ENCODE measurements at regions not wholly inside any gene's neighbourhood (a gene's known extent, or its start where the extent isn't known, plus 50 kb on each side); places are given as distances from the start of the nearest gene placed in this dataset.
A peak's percentile ranks its signal among the peaks of the same experiment; 100 is the strongest.
"Not testable (repeated sequence)": the region's sequence is repeated elsewhere in the genome, so short reads cannot be mapped to it uniquely, and the experiment has no call there.

DNA sequence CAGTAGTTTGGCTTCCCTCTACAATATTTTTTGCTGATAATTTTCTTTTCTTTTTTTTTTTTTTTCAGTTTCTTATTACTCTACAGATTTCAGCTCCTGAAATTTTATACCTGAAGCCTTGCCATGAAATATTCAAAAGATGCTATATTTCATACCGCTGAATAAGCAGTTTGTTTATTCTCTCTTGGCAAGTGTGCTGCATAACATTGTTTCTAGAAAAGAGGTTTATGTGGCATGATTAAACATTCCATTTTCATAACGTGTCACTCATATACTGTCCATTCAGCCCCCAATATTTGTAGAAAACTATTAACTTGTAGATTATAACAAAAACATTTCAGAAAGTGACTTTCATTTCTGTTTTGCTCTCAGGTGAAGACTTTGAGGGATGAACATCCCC lies 174.4 kb upstream of the NOX3 start:
- H4K8ac ChIP-seq (ENCODE audit: low read length): no peak overlapping the region
- peaks cover 3% of the 10 kb centered on the region for H3K9me3 ChIP-seq (ENCODE audit: control insufficient read depth, low read length)
- H3K23ac ChIP-seq (ENCODE audit: low read length in 2 of 2): no peak overlapping the region
- no peaks in the 10 kb centered on the region for H3K4me1 ChIP-seq (ENCODE audit: control insufficient read depth, insufficient read depth, low read depth, low read length)
- no peak overlapping the region for H3K18ac ChIP-seq (ENCODE audit: low read depth in 1 of 2, low read length in 2 of 2)
- no peak overlapping the region for H3K4me3 ChIP-seq (ENCODE audit: insufficient read depth in 1 of 2, low read depth in 1 of 2, low read length in 2 of 2)
- no peak overlapping the region for H2BK120ac ChIP-seq (ENCODE audit: low read depth, low read length)
- H3K36me3 ChIP-seq (ENCODE audit: control insufficient read depth in 1 of 2, insufficient read depth in 2 of 2, low read depth in 1 of 2, low read length in 2 of 2): no peaks in the 10 kb centered on the region
- H3K4ac ChIP-seq (ENCODE audit: low read depth in 1 of 2, low read length in 2 of 2): no peak overlapping the region
- H2BK15ac ChIP-seq (ENCODE audit: low read depth, poor library complexity, severe bottlenecking): no peak overlapping the region
- no CpG with 5 or more reads among the region's 2 CpGs for WGBS
- no peak overlapping the region for H2AFZ ChIP-seq (ENCODE audit: low read depth, low read length)
- H2BK12ac ChIP-seq (ENCODE audit: low read length in 2 of 2): no peak overlapping the region
- H3K14ac ChIP-seq (ENCODE audit: low read length in 2 of 2): no peak overlapping the region
- no peak overlapping the region for H2AK5ac ChIP-seq (ENCODE audit: low read length, severe bottlenecking)
- H4K91ac ChIP-seq (ENCODE audit: low read length): no peak overlapping the region
- no peak for DNase-seq
- no peaks in the 10 kb centered on the region for H3K27me3 ChIP-seq (ENCODE audit: control insufficient read depth in 1 of 2, insufficient read depth in 1 of 2, low read length in 2 of 2)
- no peak overlapping the region for H3K9ac ChIP-seq (ENCODE audit: low read length)
- no peak overlapping the region for H2BK5ac ChIP-seq (ENCODE audit: low read depth, low read length, poor library complexity, severe bottlenecking)
- no peak overlapping the region for H3K4me2 ChIP-seq (ENCODE audit: low read length, poor library complexity, severe bottlenecking)
- no peaks in the 10 kb centered on the region for H3K79me1 ChIP-seq (replicated peaks; ENCODE audit: low read length, poor library complexity, severe bottlenecking)
- no peak overlapping the region for H3K27ac ChIP-seq (ENCODE audit: low read length, poor library complexity, severe bottlenecking)

DNA sequence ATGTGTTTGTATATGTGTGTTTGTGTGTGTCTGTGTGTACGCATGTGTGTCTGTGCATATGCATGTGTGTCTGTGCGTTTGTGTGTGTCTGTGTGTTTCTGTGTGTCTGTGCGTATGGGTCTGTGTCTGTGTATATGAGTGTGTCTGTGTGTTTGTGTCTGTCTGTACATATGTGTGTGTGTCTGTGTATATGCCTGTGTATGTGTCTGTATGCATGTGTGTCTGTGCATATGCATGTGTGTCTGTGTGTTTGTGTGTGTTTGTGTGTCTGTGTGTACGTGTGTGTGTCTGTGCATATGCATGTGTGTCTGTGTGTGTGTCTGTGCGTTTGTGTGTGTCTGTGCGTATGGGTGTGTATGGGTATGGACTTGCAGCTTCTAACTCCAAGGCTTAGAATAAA lies 174.0 kb upstream of the NOX3 start:
- Histone ChIP-seq H2BK120ac (ENCODE audit: low read depth, low read length) (no peak overlapping the region), H3K14ac (ENCODE audit: low read length in 2 of 2) (peak overlapping the region in 1 of 2 experiments; percentile 82), H3K27me3 (ENCODE audit: control insufficient read depth in 1 of 2, insufficient read depth in 1 of 2, low read length in 2 of 2) (no peaks in the 10 kb centered on the region), H3K4me1 (ENCODE audit: control insufficient read depth, insufficient read depth, low read depth, low read length) (no peaks in the 10 kb centered on the region), H2AK5ac (ENCODE audit: low read length, severe bottlenecking) (no peak overlapping the region), H2BK15ac (ENCODE audit: low read depth, poor library complexity, severe bottlenecking) (no peak overlapping the region), H3K4ac (ENCODE audit: low read depth in 1 of 2, low read length in 2 of 2) (no peak overlapping the region), H3K4me3 (ENCODE audit: insufficient read depth in 1 of 2, low read depth in 1 of 2, low read length in 2 of 2) (no peak overlapping the region), H4K8ac (ENCODE audit: low read length) (peak overlapping the region; percentile 13), H3K18ac (ENCODE audit: low read depth in 1 of 2, low read length in 2 of 2) (no peak overlapping the region), H3K9ac (ENCODE audit: low read length) (no peak overlapping the region), H3K79me1 (replicated peaks; ENCODE audit: low read length, poor library complexity, severe bottlenecking) (no peaks in the 10 kb centered on the region), H3K36me3 (ENCODE audit: control insufficient read depth in 1 of 2, insufficient read depth in 2 of 2, low read depth in 1 of 2, low read length in 2 of 2) (no peaks in the 10 kb centered on the region), H4K91ac (ENCODE audit: low read length) (no peak overlapping the region), H2BK12ac (ENCODE audit: low read length in 2 of 2) (no peak overlapping the region), H3K9me3 (ENCODE audit: control insufficient read depth, low read length) (peaks cover 3% of the 10 kb centered on the region), H3K4me2 (ENCODE audit: low read length, poor library complexity, severe bottlenecking) (no peak overlapping the region), H2AFZ (ENCODE audit: low read depth, low read length) (no peak overlapping the region), H3K23ac (ENCODE audit: low read length in 2 of 2) (no peak overlapping the region), H2BK5ac (ENCODE audit: low read depth, low read length, poor library complexity, severe bottlenecking) (no peak overlapping the region), H3K27ac (ENCODE audit: low read length, poor library complexity, severe bottlenecking) (no peak overlapping the region)
- DNase-seq: no peak
- 71% methylated on average over 4 of the region's 6 CpGs for WGBS

DNA sequence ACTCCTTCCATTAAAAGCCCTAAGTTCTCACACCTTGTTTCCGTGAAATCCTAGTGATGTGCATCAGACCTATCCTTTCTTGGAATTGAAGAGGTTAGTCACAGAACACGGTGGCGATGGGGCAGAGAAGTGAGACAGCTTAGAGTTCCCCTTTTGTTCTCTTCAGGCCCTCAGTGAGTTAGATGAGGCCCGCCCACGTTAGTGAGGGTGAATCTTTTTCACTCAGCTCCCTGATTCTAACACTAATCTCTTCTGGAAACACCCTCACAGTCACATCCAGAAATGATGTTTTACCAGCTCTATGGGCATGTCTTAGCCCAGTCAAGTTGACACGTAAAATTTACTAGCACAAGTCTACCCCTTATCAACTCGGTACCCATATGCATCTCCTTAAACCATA lies 172.7 kb upstream of the NOX3 start:
- no peaks in the 10 kb centered on the region for H3K79me1 ChIP-seq (replicated peaks; ENCODE audit: low read length, poor library complexity, severe bottlenecking)
- H3K4me1 ChIP-seq (ENCODE audit: control insufficient read depth, insufficient read depth, low read depth, low read length): no peaks in the 10 kb centered on the region
- no peak overlapping the region for H3K27ac ChIP-seq (ENCODE audit: low read length, poor library complexity, severe bottlenecking)
- H4K91ac ChIP-seq (ENCODE audit: low read length): no peak overlapping the region
- H2BK15ac ChIP-seq (ENCODE audit: low read depth, poor library complexity, severe bottlenecking): no peak overlapping the region
- H2AFZ ChIP-seq (ENCODE audit: low read depth, low read length): no peak overlapping the region
- H2BK5ac ChIP-seq (ENCODE audit: low read depth, low read length, poor library complexity, severe bottlenecking): no peak overlapping the region
- DNase-seq: no peak
- H3K36me3 ChIP-seq (ENCODE audit: control insufficient read depth in 1 of 2, insufficient read depth in 2 of 2, low read depth in 1 of 2, low read length in 2 of 2): no peaks in the 10 kb centered on the region
- H3K27me3 ChIP-seq (ENCODE audit: control insufficient read depth in 1 of 2, insufficient read depth in 1 of 2, low read length in 2 of 2): no peaks in the 10 kb centered on the region
- H3K18ac ChIP-seq (ENCODE audit: low read depth in 1 of 2, low read length in 2 of 2): no peak overlapping the region
- 93% methylated on average over 7 of the region's 7 CpGs for WGBS
- no peak overlapping the region for H2BK12ac ChIP-seq (ENCODE audit: low read length in 2 of 2)
- no peak overlapping the region for H4K8ac ChIP-seq (ENCODE audit: low read length)
- H3K4me3 ChIP-seq (ENCODE audit: insufficient read depth in 1 of 2, low read depth in 1 of 2, low read length in 2 of 2): no peak overlapping the region
- no peak overlapping the region for H3K9ac ChIP-seq (ENCODE audit: low read length)
- no peak overlapping the region for H3K4ac ChIP-seq (ENCODE audit: low read depth in 1 of 2, low read length in 2 of 2)
- H2BK120ac ChIP-seq (ENCODE audit: low read depth, low read length): no peak overlapping the region
- no peak overlapping the region for H2AK5ac ChIP-seq (ENCODE audit: low read length, severe bottlenecking)
- no peak overlapping the region for H3K14ac ChIP-seq (ENCODE audit: low read length in 2 of 2)
- peaks cover 4% of the 10 kb centered on the region for H3K9me3 ChIP-seq (ENCODE audit: control insufficient read depth, low read length)
- no peak overlapping the region for H3K4me2 ChIP-seq (ENCODE audit: low read length, poor library complexity, severe bottlenecking)
- no peak overlapping the region for H3K23ac ChIP-seq (ENCODE audit: low read length in 2 of 2)

- not testable (repeated sequence) for H3K4ac ChIP-seq (ENCODE audit: low read depth in 1 of 2, low read length in 2 of 2); H3K9ac ChIP-seq (ENCODE audit: low read length); H3K4me3 ChIP-seq (ENCODE audit: insufficient read depth in 1 of 2, low read depth in 1 of 2, low read length in 2 of 2); H3K18ac ChIP-seq (ENCODE audit: low read depth in 1 of 2, low read length in 2 of 2); H2BK120ac ChIP-seq (ENCODE audit: low read depth, low read length); H3K27me3 ChIP-seq (ENCODE audit: control insufficient read depth in 1 of 2, insufficient read depth in 1 of 2, low read length in 2 of 2); H2AFZ ChIP-seq (ENCODE audit: low read depth, low read length); H3K79me1 ChIP-seq (replicated peaks; ENCODE audit: low read length, poor library complexity, severe bottlenecking); H3K9me3 ChIP-seq (ENCODE audit: control insufficient read depth, low read length); H4K8ac ChIP-seq (ENCODE audit: low read length); H3K36me3 ChIP-seq (ENCODE audit: control insufficient read depth in 1 of 2, insufficient read depth in 2 of 2, low read depth in 1 of 2, low read length in 2 of 2); H3K4me1 ChIP-seq (ENCODE audit: control insufficient read depth, insufficient read depth, low read depth, low read length); DNase-seq; H2BK5ac ChIP-seq (ENCODE audit: low read depth, low read length, poor library complexity, severe bottlenecking); H4K91ac ChIP-seq (ENCODE audit: low read length); H3K14ac ChIP-seq (ENCODE audit: low read length in 2 of 2); H2BK12ac ChIP-seq (ENCODE audit: low read length in 2 of 2); H2BK15ac ChIP-seq (ENCODE audit: low read depth, poor library complexity, severe bottlenecking); H2AK5ac ChIP-seq (ENCODE audit: low read length, severe bottlenecking); H3K23ac ChIP-seq (ENCODE audit: low read length in 2 of 2); H3K4me2 ChIP-seq (ENCODE audit: low read length, poor library complexity, severe bottlenecking); H3K27ac ChIP-seq (ENCODE audit: low read length, poor library complexity, severe bottlenecking)
- WGBS: 79% methylated on average over 4 of the region's 4 CpGs
Observed at GRCh38 chr6:155627722-155628212, 172.1 kb upstream of the NOX3 start.
